Activated CD4-positive, alpha-beta memory T cell treated with anti-CD3 and anti-CD28 coated beads, Interleukin-2, amount 10 ng/mL, durations not matched to agents 7 days and 5 days (primary cell): ENCODE measurements at regions not wholly inside any gene's neighbourhood (a gene's known extent, or its start where the extent isn't known, plus 50 kb on each side); places are given as distances from the start of the nearest gene placed in this dataset.

Experiments used
- CTCF ChIA-PET: fragments of 350-600 bp; sonication (Branson Sonifier 250); formaldehyde crosslinking; loops from one replicate; lab custom pipeline; 2021; ENCODE audit warnings: antibody characterized with exemption, inconsistent platforms; lab: Charles Lee
- POLR2A ChIA-PET: fragments of 350-600 bp; sonication (Branson Sonifier 250); formaldehyde crosslinking; loops from one replicate; lab custom pipeline; 2021; ENCODE audit warnings: antibody characterized with exemption; lab: Charles Lee
- DNase-seq: peaks from one replicate; pipeline ENCODE4 v3.0.0-alpha.2; 2020
- H3K27ac Mint-ChIP-seq: one replicate; pipeline ENCODE4 v1.8.0; 2021; ENCODE audit warnings: mild to moderate bottlenecking, mixed read lengths
- H3K27me3 Mint-ChIP-seq: one replicate; pipeline ENCODE4 v1.8.0; 2021; ENCODE audit warnings: mixed read lengths
- H3K36me3 Mint-ChIP-seq: one replicate; pipeline ENCODE4 v1.8.0; 2021; ENCODE audit warnings: low read depth, mixed read lengths
- H3K4me1 Mint-ChIP-seq: one replicate; pipeline ENCODE4 v1.8.0; 2021; ENCODE audit warnings: mixed read lengths
- H3K4me3 Mint-ChIP-seq: one replicate; pipeline ENCODE4 v1.8.0; 2021; ENCODE audit warnings: mild to moderate bottlenecking, mixed read lengths
- H3K9me3 Mint-ChIP-seq: one replicate; pipeline ENCODE4 v1.8.0; 2021; ENCODE audit warnings: mixed read lengths

DNA sequence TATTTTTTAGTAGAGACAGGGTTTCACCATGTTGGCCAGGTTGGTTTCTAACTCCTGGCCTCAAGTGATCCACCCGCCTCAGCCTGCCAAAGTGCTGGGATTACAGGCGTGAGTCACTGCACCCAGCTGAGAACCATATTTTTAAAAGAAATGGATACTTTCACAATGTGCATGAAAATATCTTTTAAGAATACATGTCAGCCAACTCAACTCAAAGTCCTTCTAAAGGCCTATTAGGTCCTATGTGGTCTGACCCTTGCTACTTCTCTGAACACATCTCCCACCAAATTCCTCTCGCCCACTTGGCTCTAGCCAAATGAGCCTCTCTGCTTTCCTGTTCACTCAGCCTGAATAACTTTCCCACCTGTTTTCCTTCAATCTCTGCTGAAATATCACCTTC is 119.6 kb downstream of the MTX2 start:
- H3K27me3 Mint-ChIP-seq, result peaks cover 14% of the 10 kb centered on the region
- H3K9me3 Mint-ChIP-seq, result no peaks in the 10 kb centered on the region
- POLR2A ChIA-PET, result no interaction called here
- CTCF ChIA-PET, result no interaction called here
- no peak overlapping the region for H3K4me3 Mint-ChIP-seq
- no peaks in the 10 kb centered on the region for H3K36me3 Mint-ChIP-seq
- DNase-seq, result no peak
- no peak overlapping the region for H3K27ac Mint-ChIP-seq
- H3K4me1 Mint-ChIP-seq, result no peaks in the 10 kb centered on the region

DNA sequence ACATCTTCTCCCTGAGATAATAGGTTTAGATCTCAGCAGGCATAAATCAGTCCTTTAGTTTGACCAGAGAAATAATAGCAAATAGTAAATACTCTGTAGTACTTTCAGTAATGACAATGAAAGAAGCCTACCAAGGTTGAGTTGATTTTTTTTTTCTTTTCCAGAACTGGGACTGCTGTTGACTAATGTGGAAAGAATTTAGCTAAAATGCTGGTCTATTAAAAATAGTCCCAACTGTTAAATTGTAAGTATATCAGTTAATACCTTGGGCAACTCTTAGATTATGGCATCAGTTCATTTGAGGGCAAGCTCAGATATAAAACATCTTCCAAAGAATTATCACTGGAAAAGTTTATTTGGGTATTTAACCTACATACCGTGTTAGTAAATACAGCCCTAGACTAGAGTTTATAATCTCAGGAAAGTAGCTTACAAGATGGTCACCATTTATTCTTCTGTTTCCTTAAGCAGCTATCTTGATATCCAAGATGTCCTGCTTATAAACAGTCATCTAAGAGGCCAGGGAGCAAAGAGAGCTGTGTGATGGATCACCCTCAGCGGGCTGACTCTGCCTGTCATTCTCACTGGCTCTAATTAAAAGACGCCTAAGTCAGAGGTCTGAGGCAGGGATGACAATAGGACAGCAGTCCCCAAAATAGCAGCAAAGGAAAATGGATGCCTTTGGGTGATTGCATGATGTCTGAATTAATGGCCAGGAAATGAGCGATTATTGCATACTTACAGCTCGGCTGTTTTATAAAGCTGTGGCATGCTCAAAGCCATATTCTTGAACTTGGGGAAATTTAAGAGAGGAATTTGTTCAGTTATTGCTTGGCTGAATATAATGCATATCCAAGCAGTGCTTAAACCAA is 121.3 kb downstream of the MTX2 start:
- H3K4me3 Mint-ChIP-seq, result no peak overlapping the region
- no peak overlapping the region for H3K27ac Mint-ChIP-seq
- peaks cover 11% of the 10 kb centered on the region for H3K27me3 Mint-ChIP-seq
- POLR2A ChIA-PET, result no interaction called here
- no peak for DNase-seq
- H3K9me3 Mint-ChIP-seq, result no peaks in the 10 kb centered on the region
- H3K4me1 Mint-ChIP-seq, result no peaks in the 10 kb centered on the region
- CTCF ChIA-PET, result interaction anchor here (1.5 kb wide), 1 partner anchor 64 kb away, joined by 4 read pairs; no protein-coding TSS in a partner anchor
- H3K36me3 Mint-ChIP-seq, result no peaks in the 10 kb centered on the region

DNA sequence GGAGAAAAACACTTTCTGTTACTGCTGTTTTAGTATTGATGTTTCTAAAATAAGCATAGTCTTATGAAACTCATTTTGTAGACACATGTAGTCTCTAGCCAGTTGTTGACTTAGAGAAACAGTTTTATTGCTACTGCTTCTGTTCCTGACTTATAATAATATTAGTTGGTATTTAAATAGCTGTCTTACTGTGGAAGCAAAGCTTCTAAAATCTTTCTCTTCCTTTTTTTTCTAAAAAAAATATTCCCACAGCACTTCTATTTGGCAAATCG is 121.8 kb downstream of the MTX2 start:
- H3K27ac Mint-ChIP-seq, result no peak overlapping the region
- H3K9me3 Mint-ChIP-seq, result no peaks in the 10 kb centered on the region
- H3K27me3 Mint-ChIP-seq, result peaks cover 11% of the 10 kb centered on the region
- H3K36me3 Mint-ChIP-seq, result no peaks in the 10 kb centered on the region
- H3K4me1 Mint-ChIP-seq, result no peaks in the 10 kb centered on the region
- ChIA-PET CTCF (interaction anchor here (1.5 kb wide), 1 partner anchor 64 kb away, joined by 4 read pairs; no protein-coding TSS in a partner anchor), POLR2A (no interaction called here)
- no peak for DNase-seq
- H3K4me3 Mint-ChIP-seq, result no peak overlapping the region

DNA sequence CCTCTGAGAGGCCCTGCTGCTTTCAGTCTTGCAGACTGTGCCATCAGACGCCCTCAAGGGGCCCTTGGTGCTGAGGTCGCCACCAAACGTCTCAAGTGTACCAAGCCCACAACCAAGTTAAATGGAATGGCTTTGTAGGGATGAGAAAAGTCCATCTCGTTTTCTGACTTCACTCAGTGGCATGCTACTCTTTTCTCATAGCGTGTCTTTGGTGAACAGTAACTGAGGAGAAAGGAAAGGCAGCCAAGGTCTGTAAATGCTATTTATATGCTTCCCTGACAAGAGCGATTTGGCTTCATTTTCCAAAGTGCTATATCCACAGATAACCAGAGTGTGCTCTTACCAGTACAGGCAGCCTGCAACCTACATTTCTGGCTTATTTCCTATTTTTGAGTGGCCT is 123.0 kb downstream of the MTX2 start:
- POLR2A ChIA-PET, result no interaction called here
- H3K36me3 Mint-ChIP-seq, result no peaks in the 10 kb centered on the region
- H3K4me3 Mint-ChIP-seq, result no peak overlapping the region
- H3K4me1 Mint-ChIP-seq, result no peaks in the 10 kb centered on the region
- no peaks in the 10 kb centered on the region for H3K9me3 Mint-ChIP-seq
- no peak for DNase-seq
- H3K27ac Mint-ChIP-seq, result no peak overlapping the region
- H3K27me3 Mint-ChIP-seq, result peaks cover 9% of the 10 kb centered on the region
- CTCF ChIA-PET, result no interaction called here

DNA sequence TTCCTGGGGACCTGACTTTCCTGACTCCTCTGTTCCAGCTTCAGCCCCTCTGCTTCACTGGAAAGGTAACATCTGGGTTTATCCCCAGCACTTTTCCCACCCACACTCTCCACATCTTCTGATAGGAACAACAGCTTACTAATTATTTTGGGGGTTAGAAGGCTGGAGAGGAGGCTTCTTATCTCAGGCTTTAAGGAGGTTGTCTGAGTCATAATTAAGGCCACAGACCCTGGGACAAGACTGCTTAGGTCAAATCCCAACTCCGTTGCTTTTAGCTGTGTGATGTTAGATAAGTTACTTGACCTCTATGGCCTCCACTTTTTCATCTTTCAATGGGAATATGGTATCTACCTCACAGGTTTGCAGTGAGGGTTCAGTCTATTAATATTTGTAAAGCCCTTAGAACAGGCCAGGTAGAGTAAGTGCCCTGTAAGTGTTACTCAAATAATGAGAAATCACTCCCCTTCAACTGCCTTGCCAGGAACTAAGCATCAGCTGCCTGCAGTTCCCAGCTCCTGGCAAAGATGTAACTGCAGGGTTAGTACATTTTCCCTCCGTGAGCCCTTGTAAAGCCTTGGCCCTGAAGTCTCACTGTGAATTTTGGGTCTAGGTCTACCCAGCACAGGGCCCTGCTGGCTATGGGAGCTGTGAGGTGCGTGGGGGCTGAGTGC is 123.6 kb downstream of the MTX2 start:
- POLR2A ChIA-PET, result no interaction called here
- no peak overlapping the region for H3K4me3 Mint-ChIP-seq
- DNase-seq, result no peak
- no peaks in the 10 kb centered on the region for H3K4me1 Mint-ChIP-seq
- CTCF ChIA-PET, result no interaction called here
- no peak overlapping the region for H3K27ac Mint-ChIP-seq
- no peaks in the 10 kb centered on the region for H3K9me3 Mint-ChIP-seq
- H3K36me3 Mint-ChIP-seq, result no peaks in the 10 kb centered on the region
- peaks cover 9% of the 10 kb centered on the region for H3K27me3 Mint-ChIP-seq

DNA sequence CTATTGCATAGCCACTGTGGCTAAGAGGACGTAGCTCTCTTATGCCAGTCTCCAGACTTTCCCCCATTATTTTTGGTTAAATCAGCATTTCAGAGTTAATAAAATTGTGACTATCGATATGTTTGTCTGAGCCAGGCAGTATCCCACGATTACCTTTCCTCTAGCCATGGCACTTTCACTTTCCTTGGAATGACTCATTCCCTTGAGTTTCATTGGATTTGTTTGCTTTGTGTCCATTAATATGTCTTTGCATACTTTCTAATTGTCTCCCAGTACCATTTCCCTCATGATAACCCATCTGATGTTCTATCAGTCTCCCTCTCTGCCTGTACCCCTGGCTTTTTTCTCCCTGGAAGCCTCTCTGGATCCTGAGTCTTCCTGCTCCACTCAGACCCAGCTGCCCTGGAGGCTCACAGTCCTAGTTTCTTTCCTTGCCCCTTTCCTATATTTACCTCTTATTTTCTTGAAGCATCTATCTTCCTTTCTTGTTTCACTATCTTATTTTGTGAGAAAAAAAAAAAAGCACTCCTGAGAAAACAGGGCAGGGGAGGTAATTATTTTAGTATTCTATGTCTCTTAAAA is 126.1 kb downstream of the MTX2 start:
- Mint-ChIP-seq H3K27me3 (peaks cover 12% of the 10 kb centered on the region), H3K9me3 (no peaks in the 10 kb centered on the region), H3K4me3 (no peak overlapping the region), H3K27ac (no peak overlapping the region), H3K4me1 (no peaks in the 10 kb centered on the region), H3K36me3 (no peaks in the 10 kb centered on the region)
- ChIA-PET CTCF (no interaction called here), POLR2A (no interaction called here)
- no peak for DNase-seq

DNA sequence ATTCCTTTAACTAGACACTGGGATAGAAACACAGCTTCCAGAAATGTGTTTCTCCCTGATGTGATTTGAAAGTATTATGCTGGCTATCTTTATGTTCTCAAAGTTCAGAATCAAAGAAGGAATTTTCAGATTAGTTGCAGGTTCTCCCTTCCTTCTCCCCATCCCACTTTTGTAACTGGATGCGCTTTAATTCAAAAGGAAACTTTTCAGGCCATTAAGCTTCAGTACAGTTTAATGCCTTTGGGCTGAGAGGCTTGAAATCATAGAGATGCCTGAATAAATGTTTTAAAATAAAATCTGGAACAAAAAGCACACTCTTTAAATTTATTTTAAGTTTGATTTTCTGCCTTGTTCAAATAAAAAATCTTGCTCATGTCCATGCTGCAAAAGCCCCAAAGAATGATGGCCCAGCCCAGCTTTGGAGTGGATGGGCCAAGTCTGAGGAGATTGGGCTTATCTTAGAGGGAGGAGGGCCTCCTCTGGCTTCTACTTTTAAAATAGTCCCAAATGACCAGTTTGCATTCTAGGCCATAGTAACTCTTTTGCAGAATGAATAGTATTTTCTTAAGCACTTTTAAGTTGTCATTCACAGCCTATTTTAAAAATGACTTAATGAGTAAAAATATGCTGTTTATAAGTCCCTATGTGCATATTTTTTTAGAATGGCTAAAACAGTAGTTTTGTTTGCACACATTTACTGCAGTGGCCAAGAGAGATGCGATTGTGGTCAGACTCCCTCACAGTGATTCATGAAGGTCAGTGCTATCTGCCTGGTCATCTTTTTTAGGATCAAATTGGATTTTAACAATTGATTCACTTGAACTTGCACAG is 129.2 kb downstream of the MTX2 start:
- CTCF ChIA-PET, result no interaction called here
- H3K36me3 Mint-ChIP-seq, result no peaks in the 10 kb centered on the region
- no peaks in the 10 kb centered on the region for H3K9me3 Mint-ChIP-seq
- no peaks in the 10 kb centered on the region for H3K4me1 Mint-ChIP-seq
- POLR2A ChIA-PET, result no interaction called here
- no peak overlapping the region for H3K27ac Mint-ChIP-seq
- no peak overlapping the region for H3K4me3 Mint-ChIP-seq
- peaks cover 7% of the 10 kb centered on the region for H3K27me3 Mint-ChIP-seq
- no peak for DNase-seq

DNA sequence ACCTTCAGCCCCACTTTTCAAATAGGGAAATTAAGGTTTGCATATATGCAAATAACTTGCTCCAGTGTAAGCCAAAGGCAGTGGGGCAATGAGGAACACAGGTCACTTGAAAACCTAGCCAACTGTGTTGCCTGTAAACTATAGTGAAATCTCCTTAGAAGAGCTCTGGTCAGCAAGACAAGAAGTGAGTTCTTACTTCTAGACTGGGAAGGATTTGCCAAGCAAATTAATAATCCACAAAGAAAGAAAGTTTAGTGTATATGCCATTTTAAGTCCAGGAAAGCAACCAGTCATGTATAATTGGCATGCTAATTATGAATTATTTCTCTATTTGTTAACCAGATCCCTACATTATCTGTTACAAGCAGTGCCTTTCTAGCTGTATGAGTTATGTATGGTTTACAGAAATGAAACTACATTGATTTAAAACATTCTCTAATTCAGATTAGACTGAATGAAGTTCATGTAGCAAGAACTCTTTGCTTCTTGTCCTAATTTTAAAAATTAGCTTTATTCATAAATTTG is 129.9 kb downstream of the MTX2 start:
- ChIA-PET POLR2A (no interaction called here), CTCF (no interaction called here)
- H3K4me3 Mint-ChIP-seq, result no peak overlapping the region
- no peak for DNase-seq
- H3K27ac Mint-ChIP-seq, result no peak overlapping the region
- H3K36me3 Mint-ChIP-seq, result no peaks in the 10 kb centered on the region
- H3K27me3 Mint-ChIP-seq, result peaks cover 7% of the 10 kb centered on the region
- no peaks in the 10 kb centered on the region for H3K4me1 Mint-ChIP-seq
- no peaks in the 10 kb centered on the region for H3K9me3 Mint-ChIP-seq

DNA sequence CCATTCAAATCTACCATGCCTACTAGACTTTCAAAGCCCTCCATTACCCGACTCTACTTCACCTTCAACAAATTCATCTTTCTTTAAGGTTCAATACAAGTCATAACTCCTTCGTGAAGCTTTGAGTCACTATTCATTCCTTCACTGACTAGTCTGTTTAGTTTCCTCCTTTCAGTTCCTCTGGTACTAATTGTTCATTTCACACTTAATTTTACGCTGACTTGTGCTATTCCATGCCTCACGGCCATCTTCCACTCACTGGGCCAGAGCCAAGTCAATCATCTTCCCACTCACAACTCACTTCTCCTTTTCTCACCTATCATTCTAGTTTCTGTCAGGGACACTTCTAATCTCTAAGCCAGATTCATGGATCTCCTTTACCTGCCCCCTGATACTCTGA is 136.2 kb downstream of the MTX2 start:
- H3K9me3 Mint-ChIP-seq, result no peaks in the 10 kb centered on the region
- H3K4me3 Mint-ChIP-seq, result no peak overlapping the region
- DNase-seq, result no peak
- ChIA-PET CTCF (no interaction called here), POLR2A (no interaction called here)
- no peaks in the 10 kb centered on the region for H3K36me3 Mint-ChIP-seq
- no peaks in the 10 kb centered on the region for H3K4me1 Mint-ChIP-seq
- H3K27ac Mint-ChIP-seq, result no peak overlapping the region
- peaks cover 7% of the 10 kb centered on the region for H3K27me3 Mint-ChIP-seq

DNA sequence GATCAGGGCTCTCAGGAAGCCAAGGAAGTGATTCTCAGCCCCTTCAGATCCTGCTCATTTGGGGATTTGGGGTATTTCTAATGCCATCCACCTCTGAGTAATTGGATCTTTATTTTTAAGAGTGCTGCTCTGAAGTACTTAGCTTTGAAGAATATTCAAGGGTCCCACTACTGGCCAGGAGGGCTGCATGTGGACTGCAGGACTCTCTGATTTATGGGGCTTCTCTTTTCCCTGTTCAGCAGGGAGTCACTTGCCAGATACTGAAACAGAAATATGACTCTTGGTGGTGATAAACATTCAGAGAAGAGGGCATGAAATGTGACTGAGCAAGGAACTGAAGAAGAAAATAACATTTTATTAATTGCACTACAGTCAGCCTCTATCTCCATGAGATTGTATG is 138.5 kb downstream of the MTX2 start:
- Mint-ChIP-seq H3K27ac (no peak overlapping the region), H3K4me3 (no peak overlapping the region), H3K36me3 (no peaks in the 10 kb centered on the region), H3K4me1 (no peaks in the 10 kb centered on the region), H3K27me3 (peaks cover 7% of the 10 kb centered on the region), H3K9me3 (no peaks in the 10 kb centered on the region)
- ChIA-PET CTCF (no interaction called here), POLR2A (no interaction called here)
- DNase-seq, result no peak

DNA sequence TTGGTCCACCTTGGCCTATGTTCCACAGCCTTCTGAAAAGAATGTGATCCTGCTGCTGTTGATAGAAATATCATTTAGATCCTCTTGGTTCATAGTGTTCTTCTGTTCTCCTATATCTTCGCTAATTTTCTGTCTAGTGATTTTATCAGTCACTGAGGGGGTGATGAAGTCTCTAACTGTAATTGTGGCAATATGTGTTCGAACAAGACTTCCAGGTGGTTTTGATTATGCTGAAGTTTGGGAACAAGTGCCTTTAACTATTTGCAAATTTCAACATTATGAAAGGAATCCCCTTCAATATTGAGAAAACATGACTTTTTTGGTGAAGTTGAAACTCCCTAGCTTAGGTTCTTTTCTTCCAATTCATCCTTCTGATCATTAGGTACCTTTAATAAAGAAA is 140.4 kb downstream of the MTX2 start:
- H3K27ac Mint-ChIP-seq, result no peak overlapping the region
- ChIA-PET CTCF (interaction anchor here (0.6 kb wide), 1 partner anchor 28 kb away, joined by 3 read pairs; no protein-coding TSS in a partner anchor), POLR2A (no interaction called here)
- peaks cover 16% of the 10 kb centered on the region for H3K27me3 Mint-ChIP-seq
- DNase-seq, result no peak
- H3K9me3 Mint-ChIP-seq, result no peaks in the 10 kb centered on the region
- H3K4me1 Mint-ChIP-seq, result no peaks in the 10 kb centered on the region
- H3K4me3 Mint-ChIP-seq, result no peak overlapping the region
- H3K36me3 Mint-ChIP-seq, result no peaks in the 10 kb centered on the region

DNA sequence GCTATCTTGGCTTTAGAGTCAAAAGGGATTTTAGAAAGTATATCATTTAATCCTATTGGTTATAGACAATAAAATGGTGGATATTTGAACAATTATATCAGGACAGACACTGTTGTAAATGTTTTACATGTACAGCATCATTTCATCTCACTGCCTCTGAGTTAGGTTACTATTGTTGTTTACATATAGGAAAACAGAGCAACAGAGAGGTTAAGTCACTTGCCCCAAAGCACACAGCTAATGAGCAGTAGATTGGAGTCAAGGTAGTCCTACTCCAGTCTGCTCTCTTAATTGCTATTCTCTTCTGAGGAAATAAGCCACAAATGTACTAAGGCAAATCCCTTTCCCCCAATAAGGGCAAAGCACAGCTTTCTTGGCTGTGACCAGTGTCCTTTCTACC is 142.9 kb downstream of the MTX2 start:
- no peak overlapping the region for H3K27ac Mint-ChIP-seq
- H3K36me3 Mint-ChIP-seq, result no peaks in the 10 kb centered on the region
- no peaks in the 10 kb centered on the region for H3K4me1 Mint-ChIP-seq
- H3K4me3 Mint-ChIP-seq, result no peak overlapping the region
- no peaks in the 10 kb centered on the region for H3K9me3 Mint-ChIP-seq
- no peak for DNase-seq
- peaks cover 20% of the 10 kb centered on the region for H3K27me3 Mint-ChIP-seq
- POLR2A ChIA-PET, result no interaction called here
- CTCF ChIA-PET, result no interaction called here

DNA sequence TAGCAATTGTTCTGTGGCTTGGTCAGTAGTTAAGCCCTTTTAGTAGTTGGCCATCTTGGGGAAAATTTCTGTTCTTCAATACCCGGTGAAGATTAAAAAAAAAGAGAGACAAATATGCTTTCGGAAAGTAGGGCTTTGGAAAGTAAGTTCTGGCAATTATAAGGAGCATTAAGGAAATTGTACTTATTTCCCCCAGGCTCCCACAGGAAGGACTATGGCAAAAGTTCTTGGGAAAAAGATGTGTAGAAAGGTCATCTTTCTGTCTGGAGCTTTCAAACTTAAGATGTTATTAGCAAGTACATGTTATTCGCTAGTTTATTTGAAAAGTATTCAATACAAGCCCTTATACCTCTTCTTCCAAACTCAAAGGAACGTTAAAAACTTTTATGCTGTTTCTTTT is 144.5 kb downstream of the MTX2 start:
- no peak overlapping the region for H3K4me3 Mint-ChIP-seq
- no peaks in the 10 kb centered on the region for H3K9me3 Mint-ChIP-seq
- POLR2A ChIA-PET, result no interaction called here
- no peaks in the 10 kb centered on the region for H3K4me1 Mint-ChIP-seq
- peaks cover 23% of the 10 kb centered on the region for H3K27me3 Mint-ChIP-seq
- H3K27ac Mint-ChIP-seq, result no peak overlapping the region
- no peaks in the 10 kb centered on the region for H3K36me3 Mint-ChIP-seq
- no peak for DNase-seq
- CTCF ChIA-PET, result no interaction called here
